Uterus (tissue), 3 donors: ENCODE measurements at regions not wholly inside any gene's neighbourhood (a gene's known extent, or its start where the extent isn't known, plus 50 kb on each side); places are given as distances from the start of the nearest gene placed in this dataset.
"Not testable (repeated sequence)": the region's sequence is repeated elsewhere in the genome, so short reads cannot be mapped to it uniquely, and the experiment has no call there.

Experiments used
- DNase-seq, 2 donors: peaks; one replicate each; pipeline ENCODE4 v3.0.0-alpha.2; 2019 to 2020
- H3K27ac ChIP-seq, 2 donors: fragments of 200-600 bp; sonication (generic); 1 replicate in 1 of 2; 2 replicates in 1 of 2; pipeline ENCODE4 v1.5.1; 2016 to 2018
- H3K27me3 ChIP-seq, 2 donors: fragments of 200-600 bp; sonication (generic); one replicate each; pipeline ENCODE4 v1.5.1; 2018 to 2019; ENCODE audit warnings: control low read depth in 1 of 2
- H3K36me3 ChIP-seq, 2 donors: fragments of 200-600 bp; sonication (generic); one replicate each; pipeline ENCODE4 v1.5.1; 2019; ENCODE audit warnings: control low read depth in 1 of 2
- H3K4me1 ChIP-seq, 2 donors: fragments of 200-600 bp; sonication (generic); one replicate each; pipeline ENCODE4 v1.5.1; 2018 to 2019; ENCODE audit warnings: control low read depth in 1 of 2
- H3K4me3 ChIP-seq, 2 donors: fragments of 200-600 bp; sonication (generic); 1 replicate in 1 of 2; 2 replicates in 1 of 2; pipeline ENCODE4 v1.5.1; 2018 to 2019; ENCODE audit warnings: mild to moderate bottlenecking in 1 of 2
- H3K9me3 ChIP-seq, 2 donors: fragments of 200-600 bp; sonication (generic); one replicate each; pipeline ENCODE4 v1.5.1; 2019; ENCODE audit warnings: control low read depth in 1 of 2
- POLR2A ChIP-seq, 2 donors: fragments of 450-650 bp; IDR thresholded peaks; one replicate each; pipeline ENCODE4 v1.6.1; 2016; ENCODE audit warnings: antibody characterized with exemption in 2 of 2, mild to moderate bottlenecking in 1 of 2, moderate library complexity in 1 of 2
- intact Hi-C: fragments of 100-400 bp; cut with DNase I; formaldehyde crosslinking; loops from one replicate; pipeline ENCODE4 v1.15.1; 2023; ENCODE audit warnings: low total_unique reads
- TF ChIP-seq, protein P1 (sequence below), 4 experiments: fragments of 200-600 bp in 2 of 4; fragments of 450-650 bp in 2 of 4; sonication (generic) in 2 of 4; IDR thresholded peaks; one replicate each; pipeline ENCODE4 v1.5.1; 2016 to 2019; ENCODE audit warnings: antibody characterized with exemption in 4 of 4, mild to moderate bottlenecking in 2 of 4, moderate library complexity in 1 of 4
- donor health status: DM: yes; HTN: yes; CAD: no.

DNA sequence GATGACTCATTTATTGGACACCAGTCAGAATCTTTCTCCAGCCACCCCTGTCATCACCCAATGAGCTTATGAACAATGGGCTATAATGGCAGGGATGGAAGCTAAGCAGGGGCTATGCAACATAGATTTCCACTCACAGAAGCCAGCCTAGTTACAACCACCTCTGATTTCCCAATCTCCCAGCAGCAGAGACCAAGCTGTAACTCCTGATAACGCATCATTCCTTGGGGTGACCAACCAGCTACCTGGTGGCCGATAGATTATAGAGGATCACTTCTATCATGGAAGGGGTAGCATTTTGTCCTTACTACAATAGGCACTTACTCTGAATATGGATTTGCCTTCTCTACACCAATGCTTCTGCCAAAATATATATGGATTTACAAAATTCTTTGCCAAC lies 302.3 kb upstream of the ATXN7L3B start:
- no peak for DNase-seq
- Histone ChIP-seq H3K36me3 (no peaks in the 10 kb centered on the region), H3K4me3 (no peak overlapping the region), H3K27me3 (no peaks in the 10 kb centered on the region), H3K4me1 (no peaks in the 10 kb centered on the region), H3K27ac (no peak overlapping the region), H3K9me3 (no peaks in the 10 kb centered on the region)
- intact Hi-C loops, result no loop called here
- TF ChIP-seq, protein P1, sequence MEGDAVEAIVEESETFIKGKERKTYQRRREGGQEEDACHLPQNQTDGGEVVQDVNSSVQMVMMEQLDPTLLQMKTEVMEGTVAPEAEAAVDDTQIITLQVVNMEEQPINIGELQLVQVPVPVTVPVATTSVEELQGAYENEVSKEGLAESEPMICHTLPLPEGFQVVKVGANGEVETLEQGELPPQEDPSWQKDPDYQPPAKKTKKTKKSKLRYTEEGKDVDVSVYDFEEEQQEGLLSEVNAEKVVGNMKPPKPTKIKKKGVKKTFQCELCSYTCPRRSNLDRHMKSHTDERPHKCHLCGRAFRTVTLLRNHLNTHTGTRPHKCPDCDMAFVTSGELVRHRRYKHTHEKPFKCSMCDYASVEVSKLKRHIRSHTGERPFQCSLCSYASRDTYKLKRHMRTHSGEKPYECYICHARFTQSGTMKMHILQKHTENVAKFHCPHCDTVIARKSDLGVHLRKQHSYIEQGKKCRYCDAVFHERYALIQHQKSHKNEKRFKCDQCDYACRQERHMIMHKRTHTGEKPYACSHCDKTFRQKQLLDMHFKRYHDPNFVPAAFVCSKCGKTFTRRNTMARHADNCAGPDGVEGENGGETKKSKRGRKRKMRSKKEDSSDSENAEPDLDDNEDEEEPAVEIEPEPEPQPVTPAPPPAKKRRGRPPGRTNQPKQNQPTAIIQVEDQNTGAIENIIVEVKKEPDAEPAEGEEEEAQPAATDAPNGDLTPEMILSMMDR (IDR thresholded peaks at IDR 0.05), result no peak
- no peak for TF ChIP-seq POLR2A (IDR thresholded peaks at IDR 0.05)

- no peak for TF ChIP-seq POLR2A (IDR thresholded peaks at IDR 0.05)
- TF ChIP-seq, protein P1 (IDR thresholded peaks at IDR 0.05), result no peak
- no peak overlapping the region for H3K27ac ChIP-seq
- DNase-seq, result no peak
- H3K9me3 ChIP-seq, result no peaks in the 10 kb centered on the region
- no peaks in the 10 kb centered on the region for H3K4me1 ChIP-seq
- no peaks in the 10 kb centered on the region for H3K36me3 ChIP-seq
- no peak overlapping the region for H3K4me3 ChIP-seq
- H3K27me3 ChIP-seq, result no peaks in the 10 kb centered on the region
- intact Hi-C loops, result no loop called here
Observed at GRCh38 chr12:74241341-74241740, 296.3 kb upstream of the ATXN7L3B start.

- intact Hi-C loops, result no loop called here
- no peaks in the 10 kb centered on the region for H3K36me3 ChIP-seq
- TF ChIP-seq, protein P1 (IDR thresholded peaks at IDR 0.05), result no peak
- TF ChIP-seq POLR2A (IDR thresholded peaks at IDR 0.05), result no peak
Observed at GRCh38 chr12:74242088-74242487, 295.5 kb upstream of the ATXN7L3B start.

DNA sequence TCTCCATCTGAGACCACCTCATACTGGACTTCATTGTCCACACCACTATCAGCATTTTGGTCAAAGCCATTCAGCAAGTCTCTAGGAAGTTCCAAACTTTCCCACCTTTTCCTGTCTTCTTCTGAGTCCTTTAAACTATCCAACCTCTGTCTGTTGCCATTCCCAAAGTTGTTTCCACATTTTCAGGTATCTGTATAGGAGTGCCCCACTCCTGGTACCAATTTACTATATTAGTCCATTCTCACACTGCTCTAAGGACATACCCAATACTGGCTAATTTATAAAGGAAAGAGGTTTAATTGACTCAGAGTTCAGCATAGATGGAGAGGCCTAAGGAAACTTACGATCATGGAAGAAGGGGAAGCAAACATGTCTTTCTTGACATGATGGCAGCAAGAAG lies 292.2 kb upstream of the ATXN7L3B start:
- no peak overlapping the region for H3K27ac ChIP-seq
- no peaks in the 10 kb centered on the region for H3K9me3 ChIP-seq
- no peak overlapping the region for H3K4me3 ChIP-seq
- H3K36me3 ChIP-seq, result no peaks in the 10 kb centered on the region
- H3K4me1 ChIP-seq, result no peaks in the 10 kb centered on the region
- DNase-seq, result no peak
- intact Hi-C loops, result no loop called here
- no peak for TF ChIP-seq POLR2A (IDR thresholded peaks at IDR 0.05)
- TF ChIP-seq, protein P1 (IDR thresholded peaks at IDR 0.05), result no peak
- H3K27me3 ChIP-seq, result no peaks in the 10 kb centered on the region

More at GRCh38 chr12:74242088-74242487, 295.5 kb upstream of the ATXN7L3B start:
- H3K4me1 ChIP-seq, result no peaks in the 10 kb centered on the region
- no peak overlapping the region for H3K27ac ChIP-seq
- no peak for DNase-seq
- H3K27me3 ChIP-seq, result no peaks in the 10 kb centered on the region
- H3K9me3 ChIP-seq, result no peaks in the 10 kb centered on the region
- no peak overlapping the region for H3K4me3 ChIP-seq

DNA sequence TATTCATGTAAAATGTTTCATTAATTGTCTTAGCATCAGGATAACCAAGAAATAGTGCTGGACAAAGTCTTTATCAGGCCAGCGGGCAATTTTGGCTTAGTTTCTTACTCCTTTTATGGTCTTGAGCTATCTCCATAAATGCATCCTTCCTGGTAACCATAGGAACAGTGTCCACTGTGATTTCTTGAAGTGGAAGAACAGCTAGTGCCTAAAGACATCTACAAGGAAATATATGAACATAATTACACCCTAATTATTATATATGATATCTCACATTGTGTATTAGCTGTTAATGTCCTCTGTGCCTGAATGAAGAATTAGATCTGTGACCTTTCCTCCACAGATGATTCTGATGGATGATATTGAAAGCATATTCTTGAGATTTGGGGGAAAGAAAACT lies 286.7 kb upstream of the ATXN7L3B start:
- H3K27ac ChIP-seq, result no peak overlapping the region
- H3K9me3 ChIP-seq, result peaks cover 0 to 2% of the 10 kb centered on the region in 2 donors
- intact Hi-C loops, result no loop called here
- no peaks in the 10 kb centered on the region for H3K27me3 ChIP-seq
- no peak for TF ChIP-seq POLR2A (IDR thresholded peaks at IDR 0.05)
- TF ChIP-seq, protein P1 (IDR thresholded peaks at IDR 0.05), result no peak
- no peak for DNase-seq
- H3K4me3 ChIP-seq, result no peak overlapping the region
- H3K4me1 ChIP-seq, result no peaks in the 10 kb centered on the region
- H3K36me3 ChIP-seq, result no peaks in the 10 kb centered on the region

DNA sequence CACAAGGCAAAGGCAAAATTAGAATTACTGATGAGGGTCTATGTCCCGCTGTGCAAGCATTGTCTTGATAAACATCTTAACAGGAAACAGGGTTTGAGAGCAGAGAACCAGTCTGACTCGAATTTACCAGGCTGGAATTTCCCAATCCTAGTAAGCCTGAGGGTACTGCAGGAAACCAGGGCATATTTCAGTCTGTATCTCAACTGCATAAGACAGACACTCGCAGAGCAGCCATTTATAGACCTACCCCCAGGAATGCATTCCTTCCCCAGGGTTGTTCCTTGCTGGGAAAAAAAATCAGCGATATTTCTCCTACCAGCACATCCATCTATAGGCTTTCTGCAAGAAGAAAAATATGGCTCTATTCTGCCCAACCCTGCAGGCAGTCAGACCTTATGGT lies 283.8 kb upstream of the ATXN7L3B start:
- H3K27ac ChIP-seq, H3K4me3 ChIP-seq, DNase-seq, intact Hi-C loops, H3K9me3 ChIP-seq, H3K36me3 ChIP-seq, H3K27me3 ChIP-seq, H3K4me1 ChIP-seq: not testable (repeated sequence)
